ENCODE measurements at regions not wholly inside any gene's neighbourhood (a gene's known extent, or its start where the extent isn't known, plus 50 kb on each side); places are given as distances from the start of the nearest gene placed in this dataset.

GRCh38 chr16:86777381-86777946 is 199.1 kb downstream of the FOXL1 start:
- no peak for DNase-seq

GRCh38 chr16:86778108-86778745 is 199.9 kb downstream of the FOXL1 start:
- no peak for DNase-seq

GRCh38 chr16:86778978-86779377 is 200.6 kb downstream of the FOXL1 start:
- DNase-seq = no peak

- DNase-seq = no peak
Measured at GRCh38 chr16:86781046-86781445, 202.7 kb downstream of the FOXL1 start.

- DNase-seq = no peak
Measured at GRCh38 chr16:86783636-86784626, 205.6 kb downstream of the FOXL1 start.

- no peak for DNase-seq
Measured at GRCh38 chr16:86786338-86786737, 208.0 kb downstream of the FOXL1 start.

- no peak for DNase-seq
Measured at GRCh38 chr16:86786994-86787393, 208.6 kb downstream of the FOXL1 start.

GRCh38 chr16:86787538-86787937 is 209.2 kb downstream of the FOXL1 start:
- no peak for DNase-seq

GRCh38 chr16:86789621-86790051 is 211.3 kb downstream of the FOXL1 start:
- DNase-seq = no peak

- DNase-seq = no peak
Measured at GRCh38 chr16:86791287-86792035, 213.1 kb downstream of the FOXL1 start.

GRCh38 chr16:86794216-86794864 is 216.0 kb downstream of the FOXL1 start:
- no peak for DNase-seq

- DNase-seq = no peak
Measured at GRCh38 chr16:86797700-86798099, 219.4 kb downstream of the FOXL1 start.

GRCh38 chr16:86798247-86799041 is 220.1 kb downstream of the FOXL1 start:
- no peak for DNase-seq

- no peak for DNase-seq
Measured at GRCh38 chr16:86799367-86799766, 221.0 kb downstream of the FOXL1 start.

GRCh38 chr16:86800894-86801293 is 222.5 kb downstream of the FOXL1 start:
- DNase-seq = no peak

- no peak for DNase-seq
Measured at GRCh38 chr16:86802013-86802412, 223.7 kb downstream of the FOXL1 start.

- no peak for DNase-seq
Measured at GRCh38 chr16:86805188-86805587, 226.8 kb downstream of the FOXL1 start.

GRCh38 chr16:86806181-86806837 is 228.0 kb downstream of the FOXL1 start:
- DNase-seq = no peak

- no peak for DNase-seq
Measured at GRCh38 chr16:86806838-86807351, 228.5 kb downstream of the FOXL1 start.

GRCh38 chr16:86808863-86809444 is 230.6 kb downstream of the FOXL1 start:
- DNase-seq = no peak
